ENCODE measurements at regions not wholly inside any gene's neighbourhood (a gene's known extent, or its start where the extent isn't known, plus 50 kb on each side); places are given as distances from the start of the nearest gene placed in this dataset.
"Not testable (repeated sequence)": the region's sequence is repeated elsewhere in the genome, so short reads cannot be mapped to it uniquely, and the experiment has no call there.

DNA sequence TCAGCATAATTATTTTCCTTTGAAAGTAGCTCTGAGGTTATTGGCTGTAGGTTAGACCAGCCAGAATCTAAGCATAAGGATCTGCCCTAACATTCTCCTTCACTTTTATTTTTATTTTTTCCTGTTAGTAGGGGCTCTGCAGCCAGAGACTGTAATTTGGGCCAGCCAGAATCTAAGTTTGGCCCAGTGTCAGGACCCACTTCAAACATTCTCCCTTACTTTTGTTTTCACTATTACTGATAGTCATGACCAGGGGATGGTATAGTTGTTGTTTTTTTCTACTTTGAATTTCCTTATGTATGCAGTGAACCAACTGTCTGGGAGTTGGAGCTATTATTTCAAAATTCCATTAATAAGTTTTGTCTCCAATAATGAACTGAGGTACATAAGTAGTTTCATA is 121.0 kb upstream of the MBNL1 start:
- no peak for DNase-seq (ENCODE audit: extremely low read depth, low read depth)
- TF ChIP-seq, protein P1, sequence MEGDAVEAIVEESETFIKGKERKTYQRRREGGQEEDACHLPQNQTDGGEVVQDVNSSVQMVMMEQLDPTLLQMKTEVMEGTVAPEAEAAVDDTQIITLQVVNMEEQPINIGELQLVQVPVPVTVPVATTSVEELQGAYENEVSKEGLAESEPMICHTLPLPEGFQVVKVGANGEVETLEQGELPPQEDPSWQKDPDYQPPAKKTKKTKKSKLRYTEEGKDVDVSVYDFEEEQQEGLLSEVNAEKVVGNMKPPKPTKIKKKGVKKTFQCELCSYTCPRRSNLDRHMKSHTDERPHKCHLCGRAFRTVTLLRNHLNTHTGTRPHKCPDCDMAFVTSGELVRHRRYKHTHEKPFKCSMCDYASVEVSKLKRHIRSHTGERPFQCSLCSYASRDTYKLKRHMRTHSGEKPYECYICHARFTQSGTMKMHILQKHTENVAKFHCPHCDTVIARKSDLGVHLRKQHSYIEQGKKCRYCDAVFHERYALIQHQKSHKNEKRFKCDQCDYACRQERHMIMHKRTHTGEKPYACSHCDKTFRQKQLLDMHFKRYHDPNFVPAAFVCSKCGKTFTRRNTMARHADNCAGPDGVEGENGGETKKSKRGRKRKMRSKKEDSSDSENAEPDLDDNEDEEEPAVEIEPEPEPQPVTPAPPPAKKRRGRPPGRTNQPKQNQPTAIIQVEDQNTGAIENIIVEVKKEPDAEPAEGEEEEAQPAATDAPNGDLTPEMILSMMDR (IDR thresholded peaks at IDR 0.05; ENCODE audit: low read depth, low read length) = no peak

DNA sequence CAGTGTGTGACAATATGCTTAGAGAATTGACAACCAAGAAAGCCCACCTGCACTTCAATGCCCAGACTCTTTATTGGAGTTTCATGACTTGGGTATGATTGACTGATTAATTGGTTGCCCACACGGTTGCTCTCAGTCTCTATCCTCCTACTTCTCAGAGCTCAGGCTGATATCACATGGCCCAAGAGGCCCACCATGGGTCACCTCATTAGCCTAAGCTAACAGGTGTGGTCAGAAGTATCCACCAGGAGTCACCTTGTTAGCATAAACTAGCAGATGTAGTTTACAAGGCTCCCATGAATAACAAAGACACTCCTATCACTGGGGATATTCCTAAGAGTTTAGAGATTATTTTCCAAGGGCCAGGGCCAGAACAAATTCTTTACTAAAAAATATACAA is 120.2 kb upstream of the MBNL1 start:
- TF ChIP-seq, protein P1 (IDR thresholded peaks at IDR 0.05; ENCODE audit: low read depth, low read length) = no peak
- no peak for DNase-seq (ENCODE audit: extremely low read depth, low read depth)

DNA sequence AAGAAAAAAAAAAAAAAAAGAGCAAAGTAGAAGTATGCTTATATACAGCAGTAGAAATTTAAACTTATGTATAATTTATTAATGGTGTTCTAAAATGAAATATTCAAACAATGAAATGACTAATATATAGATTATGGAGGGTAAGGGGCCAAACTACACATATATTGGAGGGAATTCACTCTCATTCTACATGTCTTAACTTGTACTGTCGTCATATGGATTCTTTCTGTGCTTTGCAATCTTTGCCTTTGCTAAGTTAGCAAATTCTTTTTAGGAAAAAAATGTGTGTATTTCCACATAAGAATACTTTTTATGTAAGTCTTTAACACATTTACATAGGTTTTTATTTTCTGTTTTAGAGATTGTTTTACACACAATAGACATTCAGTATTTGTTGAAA is 118.9 kb upstream of the MBNL1 start:
- TF ChIP-seq, protein P1 (IDR thresholded peaks at IDR 0.05; ENCODE audit: low read depth, low read length) = no peak
- DNase-seq (ENCODE audit: extremely low read depth, low read depth) = no peak

DNA sequence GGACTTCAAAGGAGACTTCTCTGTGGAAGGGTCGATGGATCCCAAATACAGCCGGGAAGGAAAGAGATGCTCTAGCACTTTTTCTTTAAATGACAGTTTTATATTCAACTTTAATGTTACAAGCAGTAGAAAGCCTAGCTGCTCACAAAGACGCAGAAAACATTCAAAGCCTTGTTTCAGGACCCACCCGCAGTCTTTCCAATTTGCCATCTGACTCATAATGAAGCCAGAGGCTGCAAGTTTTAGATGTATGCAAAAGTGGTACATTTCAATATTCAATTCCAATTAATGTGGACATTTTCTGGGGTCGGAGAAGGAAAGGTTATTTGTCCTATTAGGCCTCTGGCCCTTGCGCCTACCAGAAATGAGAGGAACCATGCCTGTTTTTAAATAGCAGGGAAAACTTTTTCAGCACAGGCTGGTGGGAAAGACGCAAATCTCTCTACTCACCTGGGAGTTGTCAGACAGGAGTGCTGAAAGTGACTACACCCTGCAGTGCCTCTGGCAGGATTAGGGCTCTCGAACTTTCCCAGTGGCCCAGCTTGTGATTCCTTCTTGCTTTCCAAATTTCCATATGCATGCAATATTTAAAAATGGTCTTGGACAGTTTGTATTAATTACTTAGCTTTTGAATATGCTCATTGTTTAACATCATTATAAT is 117.4 kb upstream of the MBNL1 start:
- DNase-seq (ENCODE audit: extremely low read depth, low read depth) = no peak
- TF ChIP-seq, protein P1 (IDR thresholded peaks at IDR 0.05; ENCODE audit: low read depth, low read length) = no peak

DNA sequence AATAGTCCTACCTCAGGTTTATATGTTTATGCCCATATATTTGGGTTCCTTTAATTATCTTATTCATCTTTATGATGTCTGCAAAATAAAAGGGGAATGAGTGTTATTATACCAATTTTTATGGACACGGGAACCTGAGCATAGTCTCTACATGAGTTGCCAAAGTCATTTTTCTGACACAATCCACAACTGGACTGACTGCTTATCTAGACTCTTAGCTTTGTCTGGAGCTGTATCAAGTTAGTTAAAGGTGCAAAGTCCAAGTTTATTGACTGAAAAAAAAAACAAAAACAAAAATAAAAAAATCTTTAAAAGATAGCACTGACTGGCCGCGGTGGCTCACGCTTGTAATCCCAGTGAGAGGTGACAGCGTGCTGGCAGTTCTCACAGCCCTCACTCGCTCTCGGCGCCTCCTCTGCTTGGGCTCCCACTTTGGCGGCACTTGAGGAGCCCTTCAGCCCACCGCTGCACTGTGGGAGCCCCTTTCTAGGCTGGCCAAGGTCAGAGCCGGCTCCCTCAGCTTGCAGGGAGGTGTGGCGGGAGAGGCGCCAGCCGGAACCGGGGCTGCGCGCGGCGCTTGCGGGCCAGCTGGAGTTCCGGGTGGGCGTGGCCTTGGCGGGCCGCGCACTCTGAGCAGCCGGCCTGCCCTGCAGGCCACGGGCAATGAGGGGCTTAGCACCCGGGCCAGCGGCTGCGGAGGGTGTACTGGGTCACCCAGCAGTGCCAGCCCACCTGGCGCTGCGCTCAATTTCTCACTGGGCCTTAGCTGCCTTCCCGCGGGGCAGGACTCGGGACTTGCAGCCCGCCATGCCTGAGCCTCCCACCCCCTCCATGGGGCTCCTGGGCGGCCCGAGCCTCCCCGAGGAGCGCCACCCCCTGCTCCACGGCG is 116.6 kb upstream of the MBNL1 start:
- not testable (repeated sequence) for DNase-seq (ENCODE audit: extremely low read depth, low read depth)

DNA sequence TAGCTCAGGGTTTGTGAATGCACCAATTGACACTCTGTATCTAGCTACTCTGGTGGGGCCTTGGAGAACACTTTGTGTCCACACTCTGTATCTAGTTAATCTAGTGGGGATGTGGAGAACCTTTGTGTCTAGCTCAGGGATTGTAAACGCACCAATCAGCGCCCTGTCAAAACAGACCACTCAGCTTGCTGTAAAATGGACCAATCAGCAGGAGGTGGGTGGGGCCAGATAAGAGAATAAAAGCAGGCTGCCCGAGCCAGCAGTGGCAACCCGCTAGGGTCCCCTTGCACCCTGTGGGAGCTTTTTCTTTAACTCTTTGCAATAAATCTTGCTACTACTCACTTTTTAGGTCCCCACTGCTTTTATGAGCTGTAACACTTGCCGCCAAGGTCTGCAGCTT is 115.6 kb upstream of the MBNL1 start:
- DNase-seq (ENCODE audit: extremely low read depth, low read depth) = not testable (repeated sequence)

DNA sequence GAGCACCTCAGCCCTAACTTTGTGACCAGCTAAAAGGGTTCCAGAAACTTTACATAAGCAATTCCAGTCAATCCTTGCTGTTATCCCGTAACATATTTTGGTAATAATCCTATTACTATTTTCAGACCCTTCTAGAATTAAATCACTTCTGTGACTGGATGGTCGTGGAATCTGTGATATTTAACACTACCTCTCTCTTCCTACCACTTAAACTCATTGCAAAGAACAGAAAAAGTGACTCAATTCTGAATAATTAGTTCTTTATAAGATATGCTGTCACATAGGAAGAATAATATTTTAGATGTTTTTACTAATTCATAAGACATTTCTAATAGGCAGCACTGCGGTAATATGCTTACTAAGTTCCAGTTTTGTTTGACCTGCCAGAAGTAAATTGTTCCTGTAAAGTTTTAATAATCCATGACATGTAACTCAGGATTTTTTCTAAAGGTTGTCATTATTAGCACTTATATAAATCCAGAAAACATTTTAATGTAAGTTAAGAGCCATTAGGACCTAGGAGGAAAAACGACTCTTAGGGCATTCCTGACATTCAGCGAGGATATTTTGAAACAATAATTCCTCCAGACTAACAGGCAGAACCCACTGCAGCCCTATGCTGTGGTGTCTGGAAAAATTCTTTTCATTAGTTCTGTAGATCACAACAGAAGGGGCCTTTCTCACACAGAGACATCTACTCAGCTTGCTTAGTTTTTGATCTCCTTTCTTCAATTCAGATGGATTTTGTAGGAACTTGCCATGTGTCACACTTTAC is 113.3 kb upstream of the MBNL1 start:
- DNase-seq (ENCODE audit: extremely low read depth, low read depth) = no peak
- TF ChIP-seq, protein P1 (IDR thresholded peaks at IDR 0.05; ENCODE audit: low read depth, low read length) = no peak

DNA sequence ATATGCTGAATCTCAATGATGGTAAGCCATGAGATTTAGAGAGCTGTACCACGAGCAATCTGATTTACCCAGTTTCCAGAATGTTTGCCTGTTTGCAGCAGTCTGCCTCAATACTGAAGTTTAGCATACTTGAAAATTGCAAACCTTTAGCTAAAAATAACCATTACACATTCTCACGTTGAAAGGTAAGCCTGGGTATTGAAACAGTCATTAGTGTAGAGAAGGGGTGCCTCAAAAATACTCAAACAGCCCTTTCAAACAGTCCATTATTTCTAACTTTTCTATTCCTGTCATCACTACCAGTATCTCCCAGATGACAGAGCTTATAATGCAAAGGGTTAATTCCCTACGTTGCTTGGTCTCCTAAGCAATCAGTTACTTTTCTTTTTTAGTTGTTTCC is 111.8 kb upstream of the MBNL1 start:
- DNase-seq (ENCODE audit: extremely low read depth, low read depth) = no peak
- TF ChIP-seq, protein P1 (IDR thresholded peaks at IDR 0.05; ENCODE audit: low read depth, low read length) = no peak
